SU-DHL-6 (cell line): ENCODE measurements at regions not wholly inside any gene's neighbourhood (a gene's known extent, or its start where the extent isn't known, plus 50 kb on each side); places are given as distances from the start of the nearest gene placed in this dataset.

Source experiments
- CTCF ChIP-seq: fragments of 200-600 bp; sonication (generic); IDR thresholded peaks from one replicate; pipeline ENCODE4 v1.5.1; 2017; ENCODE audit warnings: antibody characterized with exemption, mild to moderate bottlenecking, low read length, moderate library complexity; ENCODE audit not compliant: insufficient read depth, poor library complexity, severe bottlenecking
- EZH2phosphoT487 ChIP-seq: fragments of 200-600 bp; sonication (generic), shearing (Covaris generic); conservative IDR thresholded peaks from 2 replicates; pipeline ENCODE4 v1.6.1; 2018; ENCODE audit warnings: mild to moderate bottlenecking, antibody characterized with exemption, low read length, moderate library complexity, mixed read lengths

GRCh38 chrX:45622042-45622423 is 421.4 kb upstream of the DIPK2B start:
- TF ChIP-seq CTCF (no peak), EZH2phosphoT487 (no peak)
